HT-29 (cell line): ENCODE measurements at regions not wholly inside any gene's neighbourhood (a gene's known extent, or its start where the extent isn't known, plus 50 kb on each side); places are given as distances from the start of the nearest gene placed in this dataset.

Experiments
- DNase-seq: peaks from one replicate; pipeline ENCODE4 v3.0.0-alpha.2; 2015; ENCODE audit warnings: low spot score

DNA sequence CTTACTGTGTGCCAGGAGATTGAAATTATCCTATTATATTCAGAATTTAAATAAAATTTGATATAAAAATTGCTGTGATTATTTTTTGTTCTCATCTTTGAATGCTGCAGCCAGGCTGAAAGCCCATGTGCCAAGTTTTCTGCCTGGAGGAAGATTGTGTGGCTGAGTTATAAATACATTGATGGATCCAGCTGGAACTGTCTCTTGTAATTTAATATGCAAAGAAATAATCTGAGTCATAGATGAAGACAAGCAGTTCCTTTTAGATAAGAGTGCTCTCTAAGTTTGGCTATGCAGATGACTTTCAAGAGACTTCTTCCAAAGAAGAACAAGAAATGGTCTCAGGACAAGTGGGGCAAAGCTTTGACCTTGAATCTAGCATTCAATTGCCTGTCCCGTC, 871.0 kb downstream of the CDH11 start:
- no peak for DNase-seq

DNA sequence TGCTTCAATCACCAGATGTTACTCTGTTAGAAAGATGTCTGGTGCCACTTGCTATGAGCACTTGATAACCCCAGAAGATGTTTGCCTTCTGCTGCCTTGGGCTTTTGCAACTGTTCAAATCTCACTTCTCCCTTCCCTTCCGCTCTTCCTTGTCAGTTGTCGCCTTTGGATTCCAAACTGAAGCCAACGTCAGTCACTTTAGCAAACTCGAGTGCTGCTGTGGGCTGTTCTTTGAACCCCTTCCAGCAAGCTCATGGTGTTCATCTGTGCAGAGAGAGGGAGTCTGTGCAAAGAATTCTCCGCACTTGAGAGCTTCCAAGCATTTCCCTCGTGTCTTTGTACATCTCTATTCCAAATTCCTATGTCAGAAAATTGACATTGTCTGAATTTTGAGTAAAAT, 879.4 kb downstream of the CDH11 start:
- DNase-seq: no peak

DNA sequence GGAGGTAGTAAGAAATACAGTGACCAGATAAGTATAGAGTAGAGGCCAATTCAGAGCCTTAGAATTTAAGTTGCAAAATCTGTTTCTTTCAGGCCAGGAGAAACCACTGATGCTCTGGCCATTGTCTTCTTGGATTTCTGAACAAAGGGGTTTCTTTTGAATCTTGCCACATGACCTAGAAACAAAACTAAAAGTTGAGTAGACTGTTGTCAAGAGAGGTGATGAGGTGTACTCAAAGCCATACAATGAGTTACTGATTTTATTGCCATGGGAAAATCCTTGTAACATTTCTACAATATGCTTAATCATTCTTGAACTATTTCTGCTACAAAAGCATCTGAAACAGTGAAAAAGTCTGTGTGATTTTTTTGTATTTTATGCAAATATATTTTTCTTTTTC, 881.3 kb downstream of the CDH11 start:
- DNase-seq: no peak

DNA sequence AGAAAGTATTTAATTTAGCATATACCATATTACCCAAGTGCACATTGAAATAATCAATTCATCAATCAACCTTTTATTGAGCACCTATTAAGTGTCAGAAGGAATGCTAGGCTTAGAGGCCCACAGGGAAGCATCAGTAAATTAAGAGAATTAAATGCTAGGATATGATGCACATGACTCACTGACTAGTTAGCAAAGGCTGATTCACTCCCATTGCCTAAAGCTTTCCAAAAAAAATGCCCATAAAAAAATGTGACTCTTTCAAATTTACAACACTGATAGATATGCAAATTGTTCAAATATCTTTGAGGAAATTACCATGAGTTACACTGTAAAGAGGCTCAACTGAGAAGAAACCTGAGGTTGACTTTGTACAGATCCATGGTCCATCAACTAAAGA, 883.3 kb downstream of the CDH11 start:
- DNase-seq: no peak

DNA sequence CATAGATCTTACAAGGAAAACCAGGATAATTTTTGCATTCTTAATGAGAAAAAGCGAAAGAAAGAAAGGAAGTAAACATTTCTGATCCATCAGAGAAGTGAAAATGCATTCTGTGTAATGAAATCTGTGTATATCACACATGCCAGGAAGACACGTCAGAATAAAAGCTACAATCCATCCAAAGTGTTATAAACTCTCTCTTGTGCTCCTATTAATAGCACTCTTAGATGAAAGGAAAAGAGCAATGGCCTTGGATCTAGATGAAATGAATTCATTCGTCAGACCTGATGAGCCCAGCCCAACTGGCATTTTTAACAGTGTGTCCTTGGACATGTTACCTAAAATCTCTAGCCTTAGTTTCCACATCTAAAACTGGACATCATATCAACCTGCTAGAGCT, 885.5 kb downstream of the CDH11 start:
- DNase-seq: no peak

DNA sequence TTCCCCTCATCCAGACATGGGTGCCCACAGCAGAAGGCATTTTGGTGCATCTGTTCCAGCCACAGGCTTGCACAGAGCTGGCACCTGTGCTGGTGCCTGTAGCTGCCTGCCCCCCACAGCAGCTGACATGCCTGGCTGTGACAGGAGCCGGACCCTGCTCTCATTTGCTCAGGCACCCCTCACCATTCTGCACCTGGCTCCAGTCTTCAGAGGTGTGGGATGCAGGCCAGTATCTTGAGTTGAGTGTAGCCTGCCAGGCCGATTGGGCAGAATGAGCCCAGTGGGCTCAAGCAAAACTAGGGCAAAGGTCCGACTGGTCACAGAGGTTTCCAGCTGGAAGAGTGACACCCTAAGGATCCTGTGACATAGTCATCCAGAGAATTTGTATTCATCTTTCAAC, 887.7 kb downstream of the CDH11 start:
- DNase-seq: no peak

DNA sequence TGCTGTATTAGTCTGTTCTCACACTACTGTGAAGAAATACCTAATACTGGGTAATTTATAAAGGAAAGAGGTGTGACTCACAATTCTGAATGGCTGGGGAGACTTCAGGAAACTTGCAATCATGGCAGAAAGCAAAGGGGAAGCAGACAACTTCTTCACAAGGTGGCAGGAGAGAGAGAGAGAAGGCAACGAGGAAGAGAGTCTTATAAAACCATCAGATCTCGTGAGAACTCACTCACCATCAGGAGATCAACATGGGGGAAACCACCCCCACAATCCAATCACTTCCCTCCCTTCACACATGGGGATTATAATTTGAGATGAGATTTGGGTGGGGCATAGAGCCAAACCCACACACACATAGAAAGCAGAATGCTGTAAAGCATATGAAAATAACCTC, 896.2 kb downstream of the CDH11 start:
- DNase-seq: peak; percentile 4

DNA sequence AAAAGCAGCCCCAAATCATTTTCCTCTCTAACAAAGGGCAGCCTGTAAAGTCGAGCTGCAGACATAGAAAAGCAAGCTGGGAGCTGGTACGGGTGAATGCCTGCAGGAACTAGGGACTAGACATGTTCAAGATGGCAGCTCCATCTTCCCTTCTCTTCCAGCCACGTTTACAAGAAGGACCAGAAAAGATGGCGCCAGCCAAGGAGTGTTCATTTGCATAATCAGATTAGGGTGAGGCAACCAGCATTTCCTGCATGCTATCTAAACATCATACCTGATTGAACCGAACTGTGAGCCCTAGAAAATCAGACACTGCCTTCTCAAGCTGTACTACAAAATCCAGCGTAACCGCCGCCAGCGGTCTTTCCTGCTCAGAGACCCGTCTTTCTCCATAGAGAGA, 896.8 kb downstream of the CDH11 start:
- DNase-seq: no peak

DNA sequence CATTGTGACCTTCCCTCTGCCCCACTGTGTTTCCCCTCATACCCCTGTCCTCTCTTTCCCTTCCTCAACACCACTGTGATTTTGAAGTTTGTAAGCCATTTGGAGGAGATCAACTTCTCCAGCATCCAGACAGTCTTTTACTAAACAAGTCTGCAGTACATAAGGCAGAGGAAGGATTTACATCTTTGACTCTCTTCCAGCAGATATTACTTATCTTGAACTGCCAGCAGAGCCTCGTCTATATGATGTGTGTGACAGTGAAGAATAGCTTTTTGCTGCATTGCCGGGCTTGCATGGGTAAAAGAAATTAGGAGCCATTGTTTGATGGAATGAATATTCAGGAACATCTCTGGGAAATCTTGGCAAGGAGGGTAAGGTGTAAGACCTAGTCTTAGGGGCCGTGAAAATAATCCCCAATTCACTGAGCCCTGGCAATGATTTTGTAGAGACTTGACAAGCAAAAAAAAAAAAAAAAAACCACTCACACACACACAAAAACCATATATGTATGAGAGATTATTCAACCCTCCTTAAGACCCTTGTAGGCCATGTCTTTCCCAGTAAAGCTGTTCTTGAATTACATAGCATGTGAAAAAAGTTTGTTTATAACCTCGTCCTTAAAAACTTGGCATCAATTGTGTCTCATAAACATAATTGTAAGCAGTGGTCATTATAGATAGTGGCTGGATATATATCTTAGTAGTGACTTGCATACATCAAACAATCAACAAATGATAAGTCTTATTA, 903.9 kb downstream of the CDH11 start:
- DNase-seq: no peak

DNA sequence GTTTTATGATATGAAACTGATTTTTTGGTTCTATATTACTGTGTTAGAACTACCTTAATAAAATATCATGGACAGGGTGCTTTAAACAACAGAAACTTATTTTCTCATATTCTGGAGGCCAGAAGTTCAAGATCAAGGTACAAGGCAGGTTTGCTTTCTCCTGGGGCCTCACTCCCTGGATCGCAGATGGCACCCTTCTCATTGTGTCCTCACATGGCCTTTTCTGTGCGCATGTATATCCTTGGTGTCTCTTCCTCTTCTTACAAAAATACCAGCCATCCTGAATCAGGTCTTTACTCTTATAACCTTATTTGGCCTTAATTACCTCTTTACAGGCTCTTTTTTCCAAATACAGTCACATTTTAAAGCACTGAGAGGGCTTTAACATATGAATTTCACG, 906.1 kb downstream of the CDH11 start:
- DNase-seq: no peak

DNA sequence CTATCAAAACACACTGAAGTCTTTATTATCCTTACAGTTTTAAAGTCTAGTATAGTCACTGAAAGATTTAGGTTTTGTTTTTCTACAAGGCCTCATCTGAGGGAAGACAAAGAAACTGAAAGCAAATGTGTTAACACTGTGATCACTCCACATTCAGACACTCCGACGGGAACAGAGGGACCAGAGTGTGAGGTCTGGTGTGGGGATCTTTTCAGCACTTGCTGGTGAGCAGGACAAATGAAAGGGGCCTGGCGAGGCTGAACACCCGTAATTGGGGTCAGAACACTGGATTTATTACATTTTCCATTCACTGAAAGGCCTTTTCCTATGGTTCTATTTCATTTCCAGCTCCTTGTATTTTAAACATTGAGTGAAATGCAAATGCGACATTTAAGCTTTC, 910.5 kb downstream of the CDH11 start:
- DNase-seq: no peak

DNA sequence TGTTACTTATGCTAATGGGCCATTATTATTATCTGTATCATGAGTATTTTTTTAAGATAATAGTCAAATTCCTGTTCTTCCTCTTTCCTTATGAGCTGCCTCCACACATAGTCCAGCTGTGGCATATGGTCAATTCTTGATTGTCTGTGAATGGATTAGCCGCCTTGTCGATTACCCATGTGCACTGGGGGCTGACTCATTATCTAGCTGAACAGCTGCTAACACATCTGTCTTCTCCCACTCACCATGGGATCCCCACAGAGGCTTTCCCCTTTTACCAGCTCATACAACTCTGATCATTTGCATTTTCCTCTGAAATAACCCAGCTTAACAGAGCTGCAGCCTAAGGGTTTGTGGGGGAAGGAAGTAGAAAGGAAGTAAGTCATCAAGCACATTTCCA, 915.0 kb downstream of the CDH11 start:
- DNase-seq: no peak

DNA sequence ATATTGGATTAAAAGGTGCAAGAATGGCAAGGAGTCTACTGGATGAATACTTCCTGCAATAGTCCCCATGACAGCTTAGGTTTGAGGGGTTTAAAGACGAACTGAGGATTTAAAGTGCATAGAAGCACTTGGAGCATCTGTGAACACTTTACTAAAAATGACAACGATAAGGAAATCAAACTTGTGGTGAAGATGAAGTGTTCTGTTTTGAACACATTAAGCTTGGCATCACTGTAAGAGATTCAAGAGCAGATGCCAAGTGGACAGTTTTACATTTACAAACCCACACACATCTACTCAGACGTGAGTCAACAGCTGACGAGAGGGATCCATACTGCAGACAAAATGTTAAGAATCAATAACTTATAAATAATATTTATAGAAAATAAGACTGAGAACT, 918.7 kb downstream of the CDH11 start:
- no peak for DNase-seq

DNA sequence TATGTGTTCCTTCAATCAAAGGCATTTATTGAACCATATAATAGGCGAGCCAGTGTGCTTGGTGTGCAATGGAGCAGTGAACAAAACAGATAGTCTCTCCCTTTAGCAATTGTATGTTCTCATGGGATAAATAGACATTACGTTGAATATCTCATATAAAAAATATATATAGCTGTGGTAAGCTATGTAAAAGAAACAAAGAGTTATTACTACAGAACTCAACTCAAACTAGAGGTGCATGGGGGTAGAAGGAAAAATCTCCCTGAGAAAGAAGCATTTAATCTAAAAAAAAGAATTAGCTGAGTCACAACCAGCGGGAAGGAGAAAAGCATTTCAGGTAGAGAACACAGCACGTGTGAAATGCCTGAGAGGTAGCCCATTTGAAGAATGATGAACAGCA, 919.3 kb downstream of the CDH11 start:
- DNase-seq: no peak

DNA sequence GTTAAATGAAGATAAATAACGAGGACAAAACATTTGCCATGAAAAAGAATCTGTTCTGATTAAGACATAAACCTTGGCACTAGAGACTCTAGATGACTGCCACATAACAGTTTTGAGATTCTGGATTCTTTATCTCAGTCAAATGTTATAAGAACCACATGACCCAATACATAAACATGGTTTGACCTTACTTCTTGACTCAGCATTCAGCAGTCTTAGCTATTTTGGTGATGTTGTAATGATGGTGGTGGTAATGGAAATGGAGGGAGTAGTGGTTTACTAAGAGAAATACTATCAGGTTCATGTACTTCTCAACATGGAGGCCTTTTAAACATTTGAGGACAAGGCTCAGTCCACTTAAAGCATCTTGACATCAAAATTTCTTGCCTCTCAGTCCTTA, 925.4 kb downstream of the CDH11 start:
- DNase-seq: no peak

DNA sequence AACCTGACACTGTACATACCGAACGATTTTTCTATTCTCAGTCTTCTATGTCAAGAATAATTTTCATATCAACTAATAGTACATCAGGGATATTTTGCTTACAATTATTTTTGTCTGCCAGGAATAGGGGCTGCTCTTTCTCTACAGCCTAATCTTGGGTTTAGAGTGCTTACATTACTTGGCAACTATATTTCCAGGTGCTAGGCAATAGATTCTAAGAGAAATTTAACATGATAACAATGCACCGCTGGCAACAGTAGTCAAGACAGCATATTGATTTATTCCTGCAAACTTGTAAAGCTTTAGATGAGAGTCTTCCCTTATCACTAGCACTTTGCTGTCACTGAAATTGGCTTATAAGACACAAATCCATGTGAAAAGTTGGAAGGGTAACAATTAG, 935.9 kb downstream of the CDH11 start:
- no peak for DNase-seq

DNA sequence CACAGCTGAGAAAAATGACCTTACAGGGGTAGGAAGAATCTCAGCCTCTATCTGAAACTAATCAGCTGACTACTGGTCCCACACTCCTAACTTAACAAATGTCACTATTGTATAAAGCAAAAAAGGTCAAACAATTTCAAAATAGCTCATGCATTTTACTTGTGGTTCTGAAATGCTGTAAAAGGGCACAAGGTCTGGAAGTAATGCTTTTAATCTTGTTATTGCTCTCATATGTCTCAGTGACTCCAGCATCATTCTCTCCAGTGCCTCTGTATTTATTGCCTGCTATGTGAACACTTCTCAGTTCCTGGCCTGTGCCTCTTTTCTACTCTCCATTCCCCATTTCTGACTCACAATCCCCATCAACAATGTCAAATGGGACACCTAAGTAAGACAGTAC, 937.7 kb downstream of the CDH11 start:
- DNase-seq: no peak

DNA sequence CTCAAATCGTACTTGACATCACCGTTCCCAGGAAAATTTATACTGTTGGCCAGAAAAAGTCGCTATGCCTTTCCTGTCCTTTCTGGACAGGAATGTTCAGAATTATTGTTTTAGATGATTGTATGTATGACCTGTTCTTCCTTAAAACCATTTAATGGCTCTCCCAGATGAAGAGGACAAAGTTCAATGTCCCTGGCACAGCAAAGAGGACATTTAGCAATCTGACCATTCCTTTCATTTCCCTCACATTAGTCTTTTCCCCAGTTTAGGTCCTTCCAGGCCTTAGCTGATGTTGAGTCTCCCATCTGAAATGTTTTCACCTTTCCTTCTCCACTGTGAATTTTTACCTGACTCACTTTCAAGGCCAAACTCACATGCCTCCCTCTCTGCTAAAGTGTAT, 938.9 kb downstream of the CDH11 start:
- no peak for DNase-seq

DNA sequence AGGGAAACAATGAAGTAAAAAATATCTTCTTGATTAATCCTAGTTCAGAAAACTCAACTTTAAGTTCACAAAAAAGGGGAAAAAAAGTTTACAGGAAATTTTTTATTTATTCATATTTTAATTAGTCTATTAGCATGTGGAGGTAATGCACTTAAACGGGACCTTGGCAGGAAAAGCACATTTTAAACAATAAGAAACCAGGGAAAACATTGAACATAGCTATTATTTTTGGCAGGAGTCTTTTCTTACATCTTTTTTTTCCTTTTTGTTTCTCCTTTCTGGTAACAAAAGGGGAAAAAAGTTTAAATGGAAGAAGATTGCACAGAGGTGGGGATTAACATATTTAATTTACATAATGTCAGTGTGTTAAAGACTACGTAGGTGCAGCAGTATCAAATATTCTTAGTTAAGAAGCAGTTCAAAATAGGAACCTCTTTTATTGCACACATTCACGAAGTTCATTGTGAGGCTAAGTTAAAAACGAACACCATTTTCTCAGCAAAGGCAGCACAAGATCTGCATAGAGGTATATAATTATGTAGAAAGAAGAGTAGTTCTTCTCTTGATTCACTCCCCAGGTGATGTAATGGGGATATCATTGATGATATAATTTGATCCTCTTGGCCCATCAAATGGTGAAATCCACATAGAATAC, 940.5 kb downstream of the CDH11 start:
- DNase-seq: no peak

DNA sequence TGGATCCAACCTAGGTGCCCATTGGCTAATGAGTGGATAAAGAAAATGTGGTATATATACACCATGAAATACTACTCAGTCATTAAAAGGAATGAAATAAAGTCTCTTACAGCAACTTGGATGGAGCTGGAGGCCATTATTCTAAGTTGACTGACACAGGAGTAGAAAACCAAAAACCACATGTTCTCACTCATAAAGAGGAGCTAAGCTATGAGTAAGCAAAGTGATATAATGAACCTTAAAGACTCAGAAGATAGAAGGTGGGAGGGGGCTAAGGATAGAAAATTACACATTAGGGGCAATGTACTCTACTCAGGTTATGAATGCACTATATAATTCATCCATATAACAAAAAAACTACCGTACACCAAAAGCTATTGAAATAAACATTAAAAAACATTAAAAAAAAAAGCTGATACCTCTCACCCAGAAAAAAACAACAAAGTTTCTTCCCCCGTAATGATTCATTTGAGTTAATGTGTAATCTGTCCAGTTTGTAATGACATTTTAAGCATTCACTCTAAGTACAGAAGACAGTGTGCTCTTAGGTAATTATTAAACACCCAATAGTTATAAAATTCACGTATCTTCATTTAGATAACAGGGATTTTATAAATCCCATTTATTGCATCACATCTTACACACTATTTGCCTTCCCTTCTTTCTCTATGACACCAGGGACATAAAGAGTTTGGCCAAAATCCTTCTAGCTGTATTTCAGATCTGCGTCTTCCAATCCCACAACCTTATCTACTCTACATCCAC, 941.5 kb downstream of the CDH11 start:
- DNase-seq: peak; percentile 1

DNA sequence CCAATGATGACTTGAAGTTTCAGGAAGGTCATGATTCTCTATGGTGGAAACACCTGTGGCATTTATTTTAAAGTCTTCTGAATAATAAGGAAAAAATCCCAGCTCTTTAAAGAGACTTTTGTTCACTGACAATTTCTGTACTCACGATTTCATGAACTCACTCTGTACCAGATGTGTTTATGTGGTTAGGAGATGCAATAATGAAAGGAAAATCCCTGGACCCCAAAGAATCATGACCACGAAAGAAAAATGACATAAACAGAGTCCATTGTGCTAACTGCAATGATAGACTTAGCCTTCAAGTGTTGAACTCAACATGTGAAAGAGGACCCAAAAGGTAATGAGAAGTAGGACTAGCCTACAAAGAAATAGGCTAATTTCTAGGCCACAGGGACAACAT, 947.5 kb downstream of the CDH11 start:
- no peak for DNase-seq

DNA sequence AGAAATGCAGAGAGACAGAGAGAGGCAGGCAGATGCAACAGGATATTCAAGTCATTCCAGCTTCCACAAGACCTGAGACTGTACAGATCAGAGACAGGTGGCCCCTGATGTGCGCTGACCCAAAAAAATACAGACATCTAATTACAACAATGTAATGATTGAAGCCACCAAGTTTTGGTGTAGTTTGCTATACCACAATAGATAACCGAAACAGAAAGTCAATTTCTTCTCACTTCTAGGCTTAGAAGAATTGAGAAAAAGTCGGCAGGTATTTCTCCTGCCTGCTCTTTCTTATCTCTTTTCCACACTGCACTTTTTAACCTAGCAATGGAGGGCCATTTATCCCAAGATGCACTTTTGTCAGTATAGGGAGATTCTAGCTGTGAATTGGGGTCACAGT, 949.2 kb downstream of the CDH11 start:
- DNase-seq: no peak

DNA sequence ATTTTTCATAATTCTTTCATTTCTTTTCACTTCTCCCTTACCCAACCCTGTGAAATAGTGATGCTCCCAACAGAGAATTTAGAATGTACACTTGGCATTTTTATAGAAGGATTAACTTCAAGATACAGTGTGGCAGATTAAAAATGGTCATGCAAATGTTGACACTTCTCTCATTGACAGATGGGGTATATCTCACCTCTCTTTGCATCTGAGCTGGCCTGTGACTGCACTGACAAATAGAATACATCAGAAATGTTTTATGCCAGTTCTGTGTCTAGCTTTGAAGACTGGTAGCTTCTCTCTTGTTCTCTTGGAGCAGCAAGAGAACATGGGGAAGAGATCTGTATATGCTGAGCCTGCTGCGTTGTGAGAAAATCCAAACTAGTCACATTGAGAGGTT, 949.6 kb downstream of the CDH11 start:
- DNase-seq: no peak
